ENCODE measurements at regions not wholly inside any gene's neighbourhood (a gene's known extent, or its start where the extent isn't known, plus 50 kb on each side); places are given as distances from the start of the nearest gene placed in this dataset.

- Histone ChIP-seq H2AFZ (ENCODE audit: low read length) (no peak overlapping the region), H3K4me3 (ENCODE audit: low read length) (no peak overlapping the region), H3K36me3 (replicated peaks; ENCODE audit: insufficient read depth, low read length) (no peaks in the 10 kb centered on the region), H3K27ac (ENCODE audit: low read length) (no peak overlapping the region), H3K9ac (ENCODE audit: low read length) (no peak overlapping the region), H3F3A (ENCODE audit: insufficient read depth, low read length) (no peaks in the 10 kb centered on the region), H3K9me3 (replicated peaks; ENCODE audit: insufficient read depth, low read length) (no peaks in the 10 kb centered on the region), H3K4me1 (ENCODE audit: low read length) (no peaks in the 10 kb centered on the region), H4K20me1 (ENCODE audit: insufficient read depth, low read length) (no peaks in the 10 kb centered on the region), H3K4me2 (ENCODE audit: low read depth, low read length) (no peak overlapping the region), H3K9me2 (replicated peaks; ENCODE audit: insufficient read depth, low read length) (no peaks in the 10 kb centered on the region), H3K27me3 (replicated peaks; ENCODE audit: insufficient read depth, low read length) (no peaks in the 10 kb centered on the region), H3K79me2 (ENCODE audit: low read length) (no peaks in the 10 kb centered on the region)
- TF ChIP-seq CTCF (IDR thresholded peaks at IDR 0.05; ENCODE audit: low read length) (no peak), EZH2 (optimal IDR thresholded peaks at IDR 0.05; ENCODE audit: low read depth, low read length) (no peak), EZH2phosphoT487 (IDR thresholded peaks at IDR 0.05; ENCODE audit: low read length) (no peak)
- DNase-seq, result no peak
Measured at GRCh38 chr22:48736593-48737460, 1090.8 kb downstream of the BRD1 start.

- no peak overlapping the region for H3K4me2 ChIP-seq (ENCODE audit: low read depth, low read length)
- H3K27me3 ChIP-seq (replicated peaks; ENCODE audit: insufficient read depth, low read length), result no peaks in the 10 kb centered on the region
- H3K4me3 ChIP-seq (ENCODE audit: low read length), result no peak overlapping the region
- no peaks in the 10 kb centered on the region for H3K9me2 ChIP-seq (replicated peaks; ENCODE audit: insufficient read depth, low read length)
- H3K79me2 ChIP-seq (ENCODE audit: low read length), result no peaks in the 10 kb centered on the region
- no peak overlapping the region for H3K27ac ChIP-seq (ENCODE audit: low read length)
- no peak overlapping the region for H2AFZ ChIP-seq (ENCODE audit: low read length)
- DNase-seq, result no peak
- no peak overlapping the region for H3K9ac ChIP-seq (ENCODE audit: low read length)
- H3K36me3 ChIP-seq (replicated peaks; ENCODE audit: insufficient read depth, low read length), result no peaks in the 10 kb centered on the region
- H4K20me1 ChIP-seq (ENCODE audit: insufficient read depth, low read length), result no peaks in the 10 kb centered on the region
- no peaks in the 10 kb centered on the region for H3K4me1 ChIP-seq (ENCODE audit: low read length)
- no peak for TF ChIP-seq EZH2 (optimal IDR thresholded peaks at IDR 0.05; ENCODE audit: low read depth, low read length)
- no peak for TF ChIP-seq CTCF (IDR thresholded peaks at IDR 0.05; ENCODE audit: low read length)
- H3F3A ChIP-seq (ENCODE audit: insufficient read depth, low read length), result no peaks in the 10 kb centered on the region
- H3K9me3 ChIP-seq (replicated peaks; ENCODE audit: insufficient read depth, low read length), result no peaks in the 10 kb centered on the region
Measured at GRCh38 chr22:48734961-48735360, 1092.7 kb downstream of the BRD1 start.

GRCh38 chr22:48734359-48734758, 1093.3 kb downstream of the BRD1 start:
- Histone ChIP-seq H3K9me2 (replicated peaks; ENCODE audit: insufficient read depth, low read length) (no peaks in the 10 kb centered on the region), H3K4me2 (ENCODE audit: low read depth, low read length) (no peak overlapping the region)

More at GRCh38 chr22:48734359-48734758, 1093.3 kb downstream of the BRD1 start:
- H3K4me1 ChIP-seq (ENCODE audit: low read length), result no peaks in the 10 kb centered on the region
- no peaks in the 10 kb centered on the region for H4K20me1 ChIP-seq (ENCODE audit: insufficient read depth, low read length)
- H3K27me3 ChIP-seq (replicated peaks; ENCODE audit: insufficient read depth, low read length), result no peaks in the 10 kb centered on the region
- no peaks in the 10 kb centered on the region for H3K9me3 ChIP-seq (replicated peaks; ENCODE audit: insufficient read depth, low read length)
- no peak overlapping the region for H3K27ac ChIP-seq (ENCODE audit: low read length)
- TF ChIP-seq EZH2phosphoT487 (IDR thresholded peaks at IDR 0.05; ENCODE audit: low read length), result no peak
- no peak for TF ChIP-seq CTCF (IDR thresholded peaks at IDR 0.05; ENCODE audit: low read length)
- TF ChIP-seq EZH2 (optimal IDR thresholded peaks at IDR 0.05; ENCODE audit: low read depth, low read length), result no peak
- H3K79me2 ChIP-seq (ENCODE audit: low read length), result no peaks in the 10 kb centered on the region
- H3K4me3 ChIP-seq (ENCODE audit: low read length), result no peak overlapping the region
- no peaks in the 10 kb centered on the region for H3F3A ChIP-seq (ENCODE audit: insufficient read depth, low read length)
- no peak overlapping the region for H2AFZ ChIP-seq (ENCODE audit: low read length)
- no peak for DNase-seq
- H3K9ac ChIP-seq (ENCODE audit: low read length), result no peak overlapping the region
- no peaks in the 10 kb centered on the region for H3K36me3 ChIP-seq (replicated peaks; ENCODE audit: insufficient read depth, low read length)

All from MM.1S (cell line).